GM12878 (cell line): ENCODE measurements at regions not wholly inside any gene's neighbourhood (a gene's known extent, or its start where the extent isn't known, plus 50 kb on each side); places are given as distances from the start of the nearest gene placed in this dataset.

Source experiments
- ATAC-seq: fragments of 200-7000 bp; cut with Tn5 transposase; 3 replicates; pipeline ENCODE4 v1.9.1; 2020; ENCODE audit warnings: mild to moderate bottlenecking, moderate library complexity
- BruUV-seq: library from RNA; stranded (reverse); fragments of 400-500 nt; replicated peaks from 2 replicates; lab custom pipeline; 2021; lab: Mats Ljungman, UMichigan
- CTCF ChIA-PET: fragments of 300-600 bp; sonication (Branson Sonifier 250); formaldehyde crosslinking; extraction: SDS; loops from one replicate; lab custom pipeline; 2021; ENCODE audit warnings: inconsistent platforms; lab: Yijun Ruan, JAX
- POLR2A ChIA-PET: fragments of 350-600 bp; formaldehyde crosslinking; extraction: SDS; loops from one replicate; lab custom pipeline; 2021; ENCODE audit warnings: inconsistent platforms; lab: Charles Lee
- RAD21 ChIA-PET: fragments of 300-600 bp; sonication (Branson Sonifier 250); formaldehyde crosslinking; loops from one replicate; lab custom pipeline; 2023; ENCODE audit warnings: antibody characterized with exemption; ENCODE audit not compliant: unreplicated experiment; lab: Charles Lee
- SMC1A ChIA-PET: fragments of 300-600 bp; sonication (Branson Sonifier 250); formaldehyde crosslinking; loops from one replicate; lab custom pipeline; 2023; ENCODE audit not compliant: unreplicated experiment, uncharacterized antibody; lab: Charles Lee
- DNase-seq: peaks from one replicate; pipeline ENCODE4 v3.0.0-alpha.2; 2011; ENCODE audit warnings: low read depth, low spot score
- FAIRE-seq: peaks from 3 replicates; lab custom pipeline; 2011; peaks lifted over from hg19 to GRCh38; lab: Jason Lieb, UNC
- H2AFZ ChIP-seq: 2 replicates; pipeline ENCODE4 v1.6.0; 2011; ENCODE audit warnings: low read depth, low read length, control low read depth; ENCODE audit not compliant: control insufficient read depth
- H3K27ac ChIP-seq: 2 replicates; pipeline ENCODE4 v1.5.1; 2011; ENCODE audit warnings: control low read depth; ENCODE audit not compliant: control insufficient read depth, insufficient read depth
- H3K27me3 ChIP-seq, 2 experiments: replicated peaks in 1 of 2; 2 replicates each; pipeline versions ENCODE4 v1.6.0 to v1.6.1; 2011; ENCODE audit warnings: low read length in 1 of 2; ENCODE audit not compliant: control insufficient read depth in 2 of 2, insufficient read depth in 2 of 2
- H3K36me3 ChIP-seq, 2 experiments: 2 replicates each; pipeline ENCODE4 v1.5.1; 2011; ENCODE audit warnings: low read length in 1 of 2; ENCODE audit not compliant: control insufficient read depth in 2 of 2, insufficient read depth in 2 of 2
- H3K4me1 ChIP-seq: 2 replicates; pipeline ENCODE4 v1.6.1; 2011; ENCODE audit warnings: mild to moderate bottlenecking, low read length, moderate library complexity, mixed read lengths; ENCODE audit not compliant: control insufficient read depth, insufficient read depth
- H3K4me2 ChIP-seq: 2 replicates; pipeline ENCODE4 v1.6.0; 2011; ENCODE audit warnings: control low read depth; ENCODE audit not compliant: control insufficient read depth, insufficient read depth
- H3K4me3 ChIP-seq: fragments of 200-600 bp; sonication (generic); 2 replicates; pipeline ENCODE4 v1.5.1; 2016
- H3K79me2 ChIP-seq: 2 replicates; pipeline ENCODE4 v1.6.0; 2011; ENCODE audit warnings: low read length; ENCODE audit not compliant: control insufficient read depth, insufficient read depth
- H3K9ac ChIP-seq: 2 replicates; pipeline ENCODE4 v1.8.0; 2011; ENCODE audit warnings: low read length, control low read depth, mixed read lengths; ENCODE audit not compliant: control insufficient read depth, insufficient read depth
- H3K9me3 ChIP-seq: replicated peaks from 3 replicates; pipeline ENCODE4 v1.5.1; 2011; ENCODE audit warnings: mild to moderate bottlenecking, low read length; ENCODE audit not compliant: control insufficient read depth, insufficient read depth
- H4K20me1 ChIP-seq: 2 replicates; pipeline ENCODE4 v1.6.0; 2011; ENCODE audit not compliant: control insufficient read depth, insufficient read depth
- HDAC6 ChIP-seq: fragments of 200-600 bp; sonication (generic); IDR thresholded peaks from one replicate; pipeline ENCODE4 v1.8.0; 2017; ENCODE audit warnings: antibody characterized with exemption; ENCODE audit not compliant: unreplicated experiment
- HDGF ChIP-seq: fragments of 450-650 bp; IDR thresholded peaks from 2 replicates; pipeline ENCODE4 v1.6.1; 2016; ENCODE audit warnings: antibody characterized with exemption
- IKZF2 ChIP-seq, 2 experiments: fragments of 450-650 bp; IDR thresholded peaks; 2 replicates each; pipeline ENCODE4 v1.6.1; 2017; ENCODE audit warnings: mild to moderate bottlenecking in 2 of 2, moderate library complexity in 2 of 2
- MAX ChIP-seq: IDR thresholded peaks from 2 replicates; pipeline ENCODE4 v1.6.1; 2012; ENCODE audit warnings: low read depth, low read length, improper control_type of control experiment
- MYC ChIP-seq: IDR thresholded peaks from 2 replicates; pipeline ENCODE4 v1.6.1; 2011; ENCODE audit warnings: mild to moderate bottlenecking, low read length, moderate library complexity, inconsistent platforms; ENCODE audit not compliant: insufficient read depth, insufficient replicate concordance, insufficient read length, severe bottlenecking
- PKNOX1 ChIP-seq: fragments of 450-650 bp; IDR thresholded peaks from 2 replicates; pipeline ENCODE4 v1.6.1; 2016; ENCODE audit warnings: mild to moderate bottlenecking
- POU2F2 ChIP-seq: IDR thresholded peaks from 3 replicates; pipeline ENCODE4 v1.6.1; 2011; ENCODE audit warnings: low read depth, mild to moderate bottlenecking, low read length, borderline replicate concordance
- SKIL ChIP-seq: fragments of 450-650 bp; IDR thresholded peaks from 2 replicates; pipeline ENCODE4 v1.6.1; 2017; ENCODE audit warnings: mild to moderate bottlenecking, low read depth, inconsistent platforms; ENCODE audit not compliant: poor library complexity, severe bottlenecking
- SMC3 ChIP-seq: IDR thresholded peaks from 2 replicates; pipeline ENCODE4 v1.6.1; 2011; ENCODE audit warnings: low read length, improper control_type of control experiment, borderline replicate concordance
- TCF7 ChIP-seq: IDR thresholded peaks from 2 replicates; pipeline ENCODE4 v1.6.1; 2014; ENCODE audit warnings: antibody characterized with exemption, borderline replicate concordance
- WGBS: methylation state at CpG from one replicate; pipeline ENCODE4 v1.1.6; 2016; ENCODE audit warnings: low lambda C conversion rate; ENCODE audit not compliant: insufficient replicate concordance, insufficient coverage; ENCODE audit errors: missing lambda C conversion rate; 5-methylcytosine and 5-hydroxymethylcytosine counted together
- in situ Hi-C: fragments of 300-500 bp; cut with MboI; formaldehyde crosslinking; loops from 9 replicates; pipeline ENCODE4 v1.14.3; 2018; ENCODE audit warnings: mixed read lengths
- intact Hi-C: fragments of 100-400 bp; cut with micrococcal nuclease; formaldehyde crosslinking; loops from one replicate; pipeline ENCODE4 v1.14.2; 2022; ENCODE audit not compliant: unreplicated experiment

- BruUV-seq, result no TSS peak
- Histone ChIP-seq H3K27me3 (no peaks in the 10 kb centered on the region), H3K4me3 (no peak overlapping the region), H2AFZ (no peak overlapping the region), H4K20me1 (no peaks in the 10 kb centered on the region), H3K4me2 (no peak overlapping the region), H3K36me3 (no peaks in the 10 kb centered on the region), H3K9me3 (no peaks in the 10 kb centered on the region), H3K4me1 (no peaks in the 10 kb centered on the region), H3K9ac (no peak overlapping the region), H3K79me2 (no peaks in the 10 kb centered on the region), H3K27ac (no peak overlapping the region)
- ChIA-PET CTCF (no interaction called here), POLR2A (no interaction called here), SMC1A (interaction anchor here (1.5 kb wide), 1 partner anchor 30 kb away, joined by 4 read pairs; no protein-coding TSS in a partner anchor), RAD21 (no interaction called here)
- TF ChIP-seq HDGF, result no peak
- no peak for TF ChIP-seq MAX
- TF ChIP-seq SKIL, result no peak
- no peak for TF ChIP-seq POU2F2
- no peak for TF ChIP-seq TCF7
- no peak for TF ChIP-seq MYC
- TF ChIP-seq HDAC6, result no peak
- no peak for TF ChIP-seq IKZF2 (IDR thresholded peaks at IDR 0.05)
- TF ChIP-seq SMC3, result no peak
- TF ChIP-seq PKNOX1, result no peak
- DNase-seq, result no peak
- no peak for FAIRE-seq
- WGBS, result 80% methylated on average over 1 of the region's 1 CpG
- no peak for ATAC-seq
- intact Hi-C loops (no loop called here), in situ Hi-C loops (no loop called here)
These were observed 244.1 kb upstream of the MTNR1B start for GRCh38 chr11:92725352-92725751.
